ENCODE measurements at regions not wholly inside any gene's neighbourhood (a gene's known extent, or its start where the extent isn't known, plus 50 kb on each side); places are given as distances from the start of the nearest gene placed in this dataset.
"Not testable (repeated sequence)": the region's sequence is repeated elsewhere in the genome, so short reads cannot be mapped to it uniquely, and the experiment has no call there.

DNA sequence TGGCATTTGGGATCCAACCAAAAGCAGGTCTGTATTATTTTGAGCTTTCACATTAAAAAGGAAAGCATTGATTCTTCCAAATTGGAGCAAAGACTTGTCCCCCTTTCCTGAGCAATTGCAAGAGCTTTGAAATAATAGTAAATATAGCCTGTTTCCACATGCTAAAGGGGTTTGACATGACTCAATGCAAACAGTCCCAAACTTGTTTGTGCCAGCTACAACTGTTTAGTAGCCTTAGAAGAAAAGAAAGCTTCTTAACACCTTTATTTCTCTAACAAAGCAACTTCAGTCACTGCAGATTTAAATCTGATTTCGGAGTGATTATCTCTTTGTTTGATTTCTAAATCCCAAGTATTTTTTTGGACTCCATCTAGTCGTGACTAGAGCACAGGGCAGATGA lies 180.2 kb downstream of the SEMA6D start:
- DNase-seq (ENCODE audit: low read depth), result no peak
- TF ChIP-seq, protein P1, sequence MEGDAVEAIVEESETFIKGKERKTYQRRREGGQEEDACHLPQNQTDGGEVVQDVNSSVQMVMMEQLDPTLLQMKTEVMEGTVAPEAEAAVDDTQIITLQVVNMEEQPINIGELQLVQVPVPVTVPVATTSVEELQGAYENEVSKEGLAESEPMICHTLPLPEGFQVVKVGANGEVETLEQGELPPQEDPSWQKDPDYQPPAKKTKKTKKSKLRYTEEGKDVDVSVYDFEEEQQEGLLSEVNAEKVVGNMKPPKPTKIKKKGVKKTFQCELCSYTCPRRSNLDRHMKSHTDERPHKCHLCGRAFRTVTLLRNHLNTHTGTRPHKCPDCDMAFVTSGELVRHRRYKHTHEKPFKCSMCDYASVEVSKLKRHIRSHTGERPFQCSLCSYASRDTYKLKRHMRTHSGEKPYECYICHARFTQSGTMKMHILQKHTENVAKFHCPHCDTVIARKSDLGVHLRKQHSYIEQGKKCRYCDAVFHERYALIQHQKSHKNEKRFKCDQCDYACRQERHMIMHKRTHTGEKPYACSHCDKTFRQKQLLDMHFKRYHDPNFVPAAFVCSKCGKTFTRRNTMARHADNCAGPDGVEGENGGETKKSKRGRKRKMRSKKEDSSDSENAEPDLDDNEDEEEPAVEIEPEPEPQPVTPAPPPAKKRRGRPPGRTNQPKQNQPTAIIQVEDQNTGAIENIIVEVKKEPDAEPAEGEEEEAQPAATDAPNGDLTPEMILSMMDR (conservative IDR thresholded peaks at IDR 0.05; ENCODE audit: control insufficient read depth, insufficient read depth, low read depth, low read length), result no peak
- no peak overlapping the region for H3K4me3 ChIP-seq (ENCODE audit: control insufficient read depth, low read depth, low read length)

DNA sequence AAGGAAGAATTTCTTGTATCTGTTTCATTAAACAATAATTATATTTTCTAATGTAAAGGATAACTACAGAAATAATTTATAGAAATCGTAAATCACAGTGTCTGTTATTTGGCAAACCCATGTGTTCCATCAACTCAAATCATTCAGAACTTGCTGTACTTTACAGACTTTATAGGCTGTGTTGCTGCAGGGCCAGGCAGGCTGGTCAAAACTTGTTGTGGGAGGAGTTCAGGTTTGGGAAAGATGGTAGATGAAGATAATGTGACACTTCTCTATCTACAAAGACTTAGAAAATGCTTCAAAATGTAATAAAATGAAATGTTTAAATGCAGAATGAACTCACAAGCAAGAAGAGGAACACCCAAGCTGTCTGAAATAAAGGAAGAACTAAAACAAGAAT lies 183.4 kb downstream of the SEMA6D start:
- no peak overlapping the region for H3K4me3 ChIP-seq (ENCODE audit: control insufficient read depth, low read depth, low read length)
- TF ChIP-seq, protein P1 (conservative IDR thresholded peaks at IDR 0.05; ENCODE audit: control insufficient read depth, insufficient read depth, low read depth, low read length), result no peak
- DNase-seq (ENCODE audit: low read depth), result no peak

DNA sequence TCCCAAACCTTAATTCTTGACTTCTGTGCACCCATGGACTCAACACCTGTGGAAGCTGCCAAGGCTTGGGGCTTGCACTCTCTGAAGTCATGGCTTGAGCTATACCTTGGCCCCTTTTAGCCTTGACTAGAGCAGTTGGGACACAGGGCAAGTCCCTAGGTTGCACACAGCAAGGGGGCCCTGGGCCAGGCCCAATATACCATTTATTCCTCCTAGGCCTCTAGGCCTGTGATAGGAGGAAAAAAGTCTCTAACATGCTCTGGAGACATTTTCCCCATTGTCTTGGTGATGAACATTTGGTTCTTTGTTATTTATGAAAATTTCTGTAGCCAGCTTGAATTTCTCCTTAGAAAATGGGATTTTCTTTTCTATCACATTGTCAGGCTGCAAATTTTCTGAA lies 186.1 kb downstream of the SEMA6D start:
- H3K4me3 ChIP-seq (ENCODE audit: control insufficient read depth, low read depth, low read length), result no peak overlapping the region
- TF ChIP-seq, protein P1 (conservative IDR thresholded peaks at IDR 0.05; ENCODE audit: control insufficient read depth, insufficient read depth, low read depth, low read length), result no peak
- DNase-seq (ENCODE audit: low read depth), result no peak

DNA sequence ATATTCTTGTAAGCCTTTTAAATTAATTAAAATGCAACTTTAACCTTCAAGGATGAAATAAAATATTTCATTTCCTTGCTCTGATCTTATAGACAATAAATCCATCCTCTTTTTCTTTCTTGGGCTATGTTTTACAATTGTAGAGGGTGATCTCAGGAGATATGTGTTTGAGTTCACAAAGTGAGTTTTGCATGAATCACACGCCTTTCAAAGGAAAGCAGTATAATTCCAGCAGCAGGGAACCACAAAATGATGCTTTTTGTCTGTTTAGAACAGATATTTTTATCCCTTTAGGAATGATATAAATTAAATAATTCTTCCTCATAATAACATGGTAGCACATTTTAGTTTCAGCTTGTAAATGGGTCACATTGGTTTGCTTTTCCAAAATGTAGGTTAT lies 191.2 kb downstream of the SEMA6D start:
- TF ChIP-seq, protein P1 (conservative IDR thresholded peaks at IDR 0.05; ENCODE audit: control insufficient read depth, insufficient read depth, low read depth, low read length), result no peak

DNA sequence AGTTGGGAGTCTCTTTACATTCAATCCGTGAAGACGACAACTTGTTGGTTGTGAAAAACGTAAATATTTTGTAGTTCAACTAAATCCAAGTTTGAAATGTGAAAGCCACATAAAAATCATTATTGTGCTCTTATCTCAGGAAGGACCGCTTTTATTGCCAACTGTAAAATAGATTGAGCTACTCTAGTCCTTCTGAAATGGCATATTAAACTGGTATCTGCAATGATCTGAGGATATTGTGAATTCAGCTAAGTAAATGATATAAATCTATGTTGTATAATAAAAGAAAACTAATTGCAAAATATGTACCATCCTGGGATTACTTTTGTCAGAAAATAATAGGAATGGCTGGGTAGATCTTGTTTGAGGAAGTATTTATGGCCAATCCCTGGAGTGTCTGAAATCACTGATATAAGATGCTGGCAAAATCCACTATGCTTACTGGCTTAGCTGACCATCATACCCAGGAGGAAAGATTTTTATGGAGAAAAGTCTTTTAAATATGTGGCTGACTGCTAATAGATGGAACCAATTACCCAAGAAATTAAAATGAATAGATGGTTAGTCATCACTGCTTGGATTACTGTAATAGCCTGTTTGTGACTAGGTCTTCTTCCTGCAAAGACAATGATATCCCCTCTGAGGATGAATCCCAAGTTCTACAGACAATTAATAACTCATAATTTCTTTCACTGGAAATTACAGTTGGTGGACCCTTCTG lies 191.8 kb downstream of the SEMA6D start:
- peak; percentile 37 for DNase-seq (ENCODE audit: low read depth)
- no peak overlapping the region for H3K4me3 ChIP-seq (ENCODE audit: control insufficient read depth, low read depth, low read length)
- TF ChIP-seq, protein P1 (conservative IDR thresholded peaks at IDR 0.05; ENCODE audit: control insufficient read depth, insufficient read depth, low read depth, low read length), result no peak

More for the DNA sequence above, 191.2 kb downstream of the SEMA6D start:
- H3K4me3 ChIP-seq (ENCODE audit: control insufficient read depth, low read depth, low read length), result no peak overlapping the region
- DNase-seq (ENCODE audit: low read depth), result no peak

DNA sequence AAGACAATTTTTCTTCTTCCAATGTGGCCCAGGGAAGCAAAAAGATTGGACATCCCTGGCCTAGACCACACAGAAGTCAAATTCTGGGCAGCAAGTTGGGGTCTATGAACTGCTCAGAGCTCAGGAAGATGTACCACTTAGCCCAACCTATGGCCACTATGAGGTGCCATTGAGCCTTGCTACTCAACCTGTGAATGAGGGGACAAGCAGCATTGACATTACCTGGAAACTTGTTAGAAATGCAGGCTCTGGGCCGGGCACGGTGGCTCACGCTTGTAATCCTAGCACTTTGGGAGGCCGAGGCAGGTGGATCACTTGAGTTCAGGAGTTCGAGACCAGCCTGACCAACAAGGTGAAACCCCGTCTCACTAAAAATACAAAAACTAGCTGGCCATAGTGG lies 195.6 kb downstream of the SEMA6D start:
- H3K4me3 ChIP-seq (ENCODE audit: control insufficient read depth, low read depth, low read length); DNase-seq (ENCODE audit: low read depth): not testable (repeated sequence)

DNA sequence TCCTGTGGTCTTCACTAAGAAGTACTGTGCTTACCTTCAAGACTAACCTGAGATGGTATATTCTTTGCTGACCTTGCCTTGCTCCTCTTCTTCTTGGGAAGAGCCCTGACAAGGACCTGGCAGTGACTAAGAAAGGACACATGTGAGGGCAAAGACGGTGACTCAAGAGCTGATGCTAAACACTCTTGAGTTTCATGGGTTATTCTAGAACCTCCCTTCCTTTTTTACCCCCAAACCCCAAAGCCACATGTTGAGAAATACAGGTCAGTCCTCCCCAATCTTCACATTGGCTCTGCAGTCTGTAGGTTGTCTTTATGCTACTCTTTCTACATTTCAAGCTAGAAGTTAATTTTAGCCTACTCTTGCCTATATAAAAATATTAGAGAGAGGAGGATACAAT lies 200.6 kb downstream of the SEMA6D start:
- TF ChIP-seq, protein P1 (conservative IDR thresholded peaks at IDR 0.05; ENCODE audit: control insufficient read depth, insufficient read depth, low read depth, low read length), result no peak
- no peak for DNase-seq (ENCODE audit: low read depth)
- no peak overlapping the region for H3K4me3 ChIP-seq (ENCODE audit: control insufficient read depth, low read depth, low read length)
